OCI-LY7 (cell line): ENCODE measurements at regions not wholly inside any gene's neighbourhood (a gene's known extent, or its start where the extent isn't known, plus 50 kb on each side); places are given as distances from the start of the nearest gene placed in this dataset.

Source experiments
- BruUV-seq: library from RNA; stranded (reverse); fragments of 400-500 nt; replicated peaks from 2 replicates; lab custom pipeline; 2021; lab: Mats Ljungman, UMichigan
- CTCF ChIA-PET: fragments of 300-600 bp; sonication (Branson Sonifier 250); formaldehyde crosslinking; loops from one replicate; lab custom pipeline; 2022; ENCODE audit warnings: antibody characterized with exemption; ENCODE audit not compliant: unreplicated experiment; lab: Charles Lee
- POLR2A ChIA-PET: fragments of 300-600 bp; sonication (Branson Sonifier 250); formaldehyde crosslinking; loops from one replicate; lab custom pipeline; 2022; ENCODE audit warnings: antibody characterized with exemption; lab: Charles Lee
- DNase-seq: peaks from one replicate; pipeline ENCODE4 v3.0.0-alpha.2; 2015; ENCODE audit warnings: low spot score
- H2AFZ ChIP-seq: fragments of 200-600 bp; sonication (generic), shearing (Covaris generic); 2 replicates; pipeline ENCODE4 v1.6.1; 2014; ENCODE audit warnings: mild to moderate bottlenecking, antibody characterized with exemption, low read length, moderate library complexity
- H3K27ac ChIP-seq: fragments of 200-600 bp; sonication (generic); 2 replicates; pipeline ENCODE4 v1.5.1; 2014; ENCODE audit warnings: mixed run types, low read depth, mild to moderate bottlenecking, moderate library complexity, low read length, inconsistent platforms; ENCODE audit not compliant: poor library complexity, severe bottlenecking
- H3K36me3 ChIP-seq: fragments of 200-600 bp; sonication (generic); 2 replicates; pipeline ENCODE4 v1.6.1; 2014; ENCODE audit warnings: mild to moderate bottlenecking, antibody characterized with exemption, low read length, moderate library complexity, mixed read lengths; ENCODE audit not compliant: insufficient read depth
- H3K4me1 ChIP-seq: fragments of 200-600 bp; sonication (generic); 2 replicates; pipeline ENCODE4 v1.5.1; 2014; ENCODE audit warnings: mild to moderate bottlenecking, low read length; ENCODE audit not compliant: insufficient read depth, poor library complexity, severe bottlenecking
- H3K4me2 ChIP-seq: fragments of 200-600 bp; sonication (generic); 2 replicates; pipeline ENCODE4 v1.6.1; 2014; ENCODE audit warnings: mild to moderate bottlenecking, low read length
- H3K4me3 ChIP-seq: fragments of 200-600 bp; sonication (generic); 2 replicates; pipeline ENCODE4 v1.5.1; 2014; ENCODE audit warnings: mild to moderate bottlenecking, low read depth, low read length; ENCODE audit not compliant: poor library complexity, severe bottlenecking
- H3K79me2 ChIP-seq: fragments of 200-600 bp; sonication (generic); 2 replicates; pipeline ENCODE4 v1.6.1; 2016; ENCODE audit warnings: low read depth, mild to moderate bottlenecking, low read length, moderate library complexity, mixed read lengths; ENCODE audit not compliant: insufficient read depth
- H3K9me2 ChIP-seq: fragments of 200-600 bp; sonication (generic); 2 replicates; pipeline ENCODE4 v1.6.1; 2016; ENCODE audit warnings: mild to moderate bottlenecking, low read length, mixed read lengths; ENCODE audit not compliant: insufficient read depth
- H3K9me3 ChIP-seq: fragments of 200-600 bp; sonication (generic); 2 replicates; pipeline ENCODE4 v1.6.1; 2014; ENCODE audit warnings: mild to moderate bottlenecking, mixed run types, low read length, mixed read lengths
- H4K20me1 ChIP-seq: fragments of 200-600 bp; sonication (generic); 2 replicates; pipeline ENCODE4 v1.6.1; 2014; ENCODE audit warnings: mild to moderate bottlenecking, antibody characterized with exemption, low read length, moderate library complexity, mixed read lengths; ENCODE audit not compliant: insufficient read depth
- CTCF ChIP-seq: fragments of 200-600 bp; sonication (generic); conservative IDR thresholded peaks from 2 replicates; pipeline ENCODE4 v1.5.1; 2014; ENCODE audit warnings: mild to moderate bottlenecking, antibody characterized with exemption, low read length, moderate library complexity, mixed read lengths
- EZH2phosphoT487 ChIP-seq: fragments of 200-600 bp; sonication (generic); IDR thresholded peaks from 2 replicates; pipeline ENCODE4 v1.6.1; 2018; ENCODE audit warnings: low read depth, borderline replicate concordance, mild to moderate bottlenecking, mixed run types, antibody characterized with exemption, low read length, moderate library complexity, mixed read lengths
- intact Hi-C: fragments of 100-400 bp; cut with micrococcal nuclease; formaldehyde crosslinking; loops from one replicate; pipeline ENCODE4 v1.10.0; 2022; ENCODE audit not compliant: unreplicated experiment

GRCh38 chr17:77435272-77436057, 294.7 kb downstream of the SEC14L1 start:
- Histone ChIP-seq H3K4me3 (no peak overlapping the region), H3K4me2 (peak overlapping the region; percentile 74; the same call in 1 of the 2 replicates), H4K20me1 (no peaks in the 10 kb centered on the region), H3K27ac (peak overlapping the region; percentile 64), H3K9me2 (no peaks in the 10 kb centered on the region), H3K9me3 (no peaks in the 10 kb centered on the region), H3K79me2 (peaks cover 9% of the 10 kb centered on the region; the same call in 1 of the 2 replicates), H3K4me1 (peaks cover 100% of the 10 kb centered on the region), H3K36me3 (no peaks in the 10 kb centered on the region), H2AFZ (no peak overlapping the region)
- intact Hi-C loops: no loop called here
- BruUV-seq: no TSS peak
- TF ChIP-seq CTCF: no peak
- TF ChIP-seq EZH2phosphoT487: no peak
- ChIA-PET CTCF (interaction anchor here (0.6 to 1.0 kb wide), 2 partner anchors 13 to 36 kb away, joined by 3 read pairs; no protein-coding TSS in a partner anchor), POLR2A (interaction anchor here (0.6 to 1.8 kb wide), 5 partner anchors 10 to 30 kb away, joined by 3 to 5 read pairs (median 4); no protein-coding TSS in a partner anchor)
- no peak for DNase-seq

- intact Hi-C loops: no loop called here
- ChIA-PET CTCF (interaction anchor here (1.0 kb wide), 1 partner anchor 14 kb away, joined by 3 read pairs; no protein-coding TSS in a partner anchor), POLR2A (interaction anchor here (0.6 to 1.8 kb wide), 6 partner anchors 9 to 31 kb away, joined by 3 to 5 read pairs (median 4); no protein-coding TSS in a partner anchor)
- H3K4me3 ChIP-seq: no peak overlapping the region
- no peaks in the 10 kb centered on the region for H4K20me1 ChIP-seq
- H3K79me2 ChIP-seq: peaks cover 9% of the 10 kb centered on the region; the same call in 1 of the 2 replicates
- no peak overlapping the region for H2AFZ ChIP-seq
- H3K4me1 ChIP-seq: peaks cover 100% of the 10 kb centered on the region
- TF ChIP-seq EZH2phosphoT487 (no peak), CTCF (no peak)
- no peaks in the 10 kb centered on the region for H3K36me3 ChIP-seq
- no TSS peak for BruUV-seq
- peak overlapping the region; percentile 74 for H3K4me2 ChIP-seq
- DNase-seq: no peak
- H3K9me2 ChIP-seq: no peaks in the 10 kb centered on the region
- H3K9me3 ChIP-seq: no peaks in the 10 kb centered on the region
- no peak overlapping the region for H3K27ac ChIP-seq
These were observed 295.3 kb downstream of the SEC14L1 start for GRCh38 chr17:77436058-77436442.
